Progenitor cell of endocrine pancreas (in vitro differentiated cells): ENCODE measurements at regions not wholly inside any gene's neighbourhood (a gene's known extent, or its start where the extent isn't known, plus 50 kb on each side); places are given as distances from the start of the nearest gene placed in this dataset.

Experiments
- DNase-seq: peaks from one replicate; pipeline ENCODE4 v3.0.0; 2021; ENCODE audit warnings: low spot score; ENCODE audit not compliant: unreplicated experiment
- H3K27ac Mint-ChIP-seq: 2 replicates; pipeline ENCODE4 v1.8.0; 2021; ENCODE audit warnings: mild to moderate bottlenecking, moderate library complexity, mixed read lengths
- H3K27me3 Mint-ChIP-seq: 2 replicates; pipeline ENCODE4 v1.8.0; 2021; ENCODE audit warnings: mixed read lengths
- H3K36me3 Mint-ChIP-seq: 2 replicates; pipeline ENCODE4 v1.8.0; 2022; ENCODE audit warnings: mixed read lengths; ENCODE audit not compliant: insufficient read depth
- H3K4me1 Mint-ChIP-seq: 2 replicates; pipeline ENCODE4 v1.8.0; 2021; ENCODE audit warnings: low read depth, mixed read lengths
- H3K4me3 Mint-ChIP-seq: 2 replicates; pipeline ENCODE4 v1.8.0; 2021; ENCODE audit warnings: low read depth, mild to moderate bottlenecking, moderate library complexity, mixed read lengths
- H3K9me3 Mint-ChIP-seq: 2 replicates; pipeline ENCODE4 v1.8.0; 2021; ENCODE audit warnings: low read depth, mixed read lengths
- TF ChIP-seq, protein P1 (sequence below): fragments of 200-600 bp; sonication (generic); IDR thresholded peaks from one replicate; pipeline ENCODE4 v1.5.0; 2021; ENCODE audit warnings: antibody characterized with exemption, mild to moderate bottlenecking; ENCODE audit not compliant: unreplicated experiment

DNA sequence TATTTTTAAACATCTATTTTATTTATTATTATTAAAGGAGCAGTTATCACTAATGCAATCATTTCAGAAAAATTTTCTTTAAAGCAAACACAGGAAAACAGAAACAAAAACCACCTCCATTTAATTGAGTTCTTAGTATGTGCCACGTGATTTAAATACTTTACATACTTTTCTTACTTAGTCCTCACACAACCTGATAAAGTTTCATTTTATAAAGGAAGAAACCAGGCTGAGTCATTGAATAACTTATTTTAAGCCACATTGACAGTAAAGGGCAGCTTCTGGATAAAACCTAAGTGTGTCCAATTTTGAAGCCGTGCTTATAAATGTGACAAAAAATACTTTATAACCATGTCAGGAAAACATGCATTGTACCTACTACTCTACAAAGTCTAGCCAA, 57.1 kb upstream of the PCED1B start:
- Mint-ChIP-seq H3K9me3 (no peaks in the 10 kb centered on the region), H3K27me3 (peaks cover 3% of the 10 kb centered on the region), H3K27ac (no peak overlapping the region), H3K4me1 (no peaks in the 10 kb centered on the region), H3K36me3 (no peaks in the 10 kb centered on the region), H3K4me3 (no peak overlapping the region)
- TF ChIP-seq, protein P1, sequence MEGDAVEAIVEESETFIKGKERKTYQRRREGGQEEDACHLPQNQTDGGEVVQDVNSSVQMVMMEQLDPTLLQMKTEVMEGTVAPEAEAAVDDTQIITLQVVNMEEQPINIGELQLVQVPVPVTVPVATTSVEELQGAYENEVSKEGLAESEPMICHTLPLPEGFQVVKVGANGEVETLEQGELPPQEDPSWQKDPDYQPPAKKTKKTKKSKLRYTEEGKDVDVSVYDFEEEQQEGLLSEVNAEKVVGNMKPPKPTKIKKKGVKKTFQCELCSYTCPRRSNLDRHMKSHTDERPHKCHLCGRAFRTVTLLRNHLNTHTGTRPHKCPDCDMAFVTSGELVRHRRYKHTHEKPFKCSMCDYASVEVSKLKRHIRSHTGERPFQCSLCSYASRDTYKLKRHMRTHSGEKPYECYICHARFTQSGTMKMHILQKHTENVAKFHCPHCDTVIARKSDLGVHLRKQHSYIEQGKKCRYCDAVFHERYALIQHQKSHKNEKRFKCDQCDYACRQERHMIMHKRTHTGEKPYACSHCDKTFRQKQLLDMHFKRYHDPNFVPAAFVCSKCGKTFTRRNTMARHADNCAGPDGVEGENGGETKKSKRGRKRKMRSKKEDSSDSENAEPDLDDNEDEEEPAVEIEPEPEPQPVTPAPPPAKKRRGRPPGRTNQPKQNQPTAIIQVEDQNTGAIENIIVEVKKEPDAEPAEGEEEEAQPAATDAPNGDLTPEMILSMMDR, result no peak
- DNase-seq, result no peak

DNA sequence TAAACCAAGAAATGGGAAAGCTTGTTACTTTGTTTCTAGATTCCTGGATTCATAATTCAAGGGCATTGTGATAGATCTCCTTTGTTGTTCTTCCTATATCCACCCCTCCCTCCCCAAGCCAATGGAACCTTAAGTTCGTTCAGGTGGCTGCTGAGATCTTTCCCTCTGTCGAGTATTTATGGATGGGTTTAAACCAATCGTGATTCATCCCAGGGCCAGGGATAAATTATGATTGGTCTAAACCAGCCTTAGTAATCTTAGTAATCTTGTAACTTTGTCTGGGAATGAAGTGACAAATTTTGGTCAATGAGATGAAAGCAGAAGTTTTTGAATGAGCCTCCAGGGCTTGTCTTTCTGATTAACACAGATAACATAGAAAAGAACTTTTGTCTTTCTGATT, 56.1 kb upstream of the PCED1B start:
- no peak overlapping the region for H3K4me3 Mint-ChIP-seq
- TF ChIP-seq, protein P1, result no peak

DNA sequence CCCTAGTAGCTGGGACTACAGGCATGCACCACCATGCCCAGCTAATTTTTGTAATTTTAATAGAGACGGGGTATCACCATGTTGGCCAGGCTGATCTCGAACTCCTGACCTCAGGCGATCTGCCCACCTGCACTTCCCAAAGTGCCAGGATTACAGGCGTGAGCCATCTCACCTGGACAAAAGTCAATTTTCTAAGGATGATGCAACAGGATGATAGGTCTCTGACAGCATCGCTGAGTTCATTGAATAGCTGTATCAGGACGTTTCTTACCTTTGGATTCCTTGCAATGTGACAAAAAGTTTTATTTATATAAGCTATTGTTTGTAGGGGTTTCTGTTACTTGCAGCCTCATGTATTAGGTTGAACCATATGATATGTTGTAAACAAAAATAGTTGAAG, 55.5 kb upstream of the PCED1B start:
- Mint-ChIP-seq H3K36me3 (no peaks in the 10 kb centered on the region), H3K4me1 (no peaks in the 10 kb centered on the region), H3K27ac (no peak overlapping the region), H3K9me3 (no peaks in the 10 kb centered on the region), H3K27me3 (peaks cover 3% of the 10 kb centered on the region), H3K4me3 (no peak overlapping the region)
- TF ChIP-seq, protein P1, result no peak
- DNase-seq, result no peak

More for the DNA sequence above, 56.1 kb upstream of the PCED1B start:
- H3K36me3 Mint-ChIP-seq, result no peaks in the 10 kb centered on the region
- H3K27ac Mint-ChIP-seq, result no peak overlapping the region
- no peaks in the 10 kb centered on the region for H3K9me3 Mint-ChIP-seq
- H3K27me3 Mint-ChIP-seq, result peaks cover 3% of the 10 kb centered on the region
- DNase-seq, result no peak
- no peaks in the 10 kb centered on the region for H3K4me1 Mint-ChIP-seq

DNA sequence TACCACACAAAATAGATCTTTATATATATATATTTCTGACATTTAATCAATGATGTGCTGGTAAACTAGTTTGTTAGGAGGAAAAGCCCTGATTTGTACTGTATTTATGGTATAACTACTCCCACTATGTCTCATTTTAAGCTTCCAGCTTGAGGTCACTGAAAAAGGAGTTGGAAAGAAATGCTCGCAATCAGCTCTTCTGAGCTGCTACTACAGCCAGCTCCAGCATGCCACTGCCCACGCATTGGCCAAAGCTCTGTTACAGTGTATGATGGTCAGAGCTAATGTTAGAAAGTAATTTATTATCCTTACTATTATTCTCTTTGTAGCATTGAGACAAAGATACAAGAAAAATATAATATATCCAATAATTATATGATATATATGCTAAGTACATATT, 55.0 kb upstream of the PCED1B start:
- TF ChIP-seq, protein P1, result no peak
- no peak overlapping the region for H3K4me3 Mint-ChIP-seq
- DNase-seq, result no peak
- H3K9me3 Mint-ChIP-seq, result no peaks in the 10 kb centered on the region
- H3K36me3 Mint-ChIP-seq, result no peaks in the 10 kb centered on the region
- H3K27ac Mint-ChIP-seq, result no peak overlapping the region
- peaks cover 3% of the 10 kb centered on the region for H3K27me3 Mint-ChIP-seq
- H3K4me1 Mint-ChIP-seq, result no peaks in the 10 kb centered on the region

DNA sequence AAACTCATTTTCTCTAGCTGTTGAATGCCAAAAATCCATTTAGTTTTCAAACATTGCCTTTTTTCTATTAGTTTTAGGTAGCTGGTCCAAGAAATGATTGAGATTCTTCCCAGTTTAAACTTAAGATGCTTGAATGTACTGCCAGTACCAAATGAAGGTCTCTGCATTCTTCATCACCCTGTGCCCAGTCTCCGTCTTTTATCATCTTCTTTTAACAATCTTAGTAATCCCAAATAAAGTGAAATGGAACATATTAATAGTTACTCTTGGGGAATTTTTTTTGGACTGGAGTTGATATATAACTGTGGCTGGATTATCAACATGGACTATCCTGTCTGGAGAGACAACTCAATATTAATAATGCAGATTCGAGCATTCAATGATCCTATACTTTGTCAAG, 54.1 kb upstream of the PCED1B start:
- TF ChIP-seq, protein P1, result no peak
- H3K9me3 Mint-ChIP-seq, result no peaks in the 10 kb centered on the region
- no peak for DNase-seq
- H3K4me3 Mint-ChIP-seq, result no peak overlapping the region
- H3K36me3 Mint-ChIP-seq, result no peaks in the 10 kb centered on the region
- H3K27ac Mint-ChIP-seq, result no peak overlapping the region
- H3K27me3 Mint-ChIP-seq, result no peaks in the 10 kb centered on the region
- H3K4me1 Mint-ChIP-seq, result no peaks in the 10 kb centered on the region
